OCI-LY7 (cell line): ENCODE measurements at regions not wholly inside any gene's neighbourhood (a gene's known extent, or its start where the extent isn't known, plus 50 kb on each side); places are given as distances from the start of the nearest gene placed in this dataset.

ENCODE experiments used
- BruUV-seq: library from RNA; stranded (reverse); fragments of 400-500 nt; replicated peaks from 2 replicates; lab custom pipeline; 2021; lab: Mats Ljungman, UMichigan
- CTCF ChIA-PET: fragments of 300-600 bp; sonication (Branson Sonifier 250); formaldehyde crosslinking; loops from one replicate; lab custom pipeline; 2022; ENCODE audit warnings: antibody characterized with exemption; ENCODE audit not compliant: unreplicated experiment; lab: Charles Lee
- POLR2A ChIA-PET: fragments of 300-600 bp; sonication (Branson Sonifier 250); formaldehyde crosslinking; loops from one replicate; lab custom pipeline; 2022; ENCODE audit warnings: antibody characterized with exemption; lab: Charles Lee
- DNase-seq: peaks from one replicate; pipeline ENCODE4 v3.0.0-alpha.2; 2015; ENCODE audit warnings: low spot score
- H2AFZ ChIP-seq: fragments of 200-600 bp; sonication (generic), shearing (Covaris generic); 2 replicates; pipeline ENCODE4 v1.6.1; 2014; ENCODE audit warnings: mild to moderate bottlenecking, antibody characterized with exemption, low read length, moderate library complexity
- H3K27ac ChIP-seq: fragments of 200-600 bp; sonication (generic); 2 replicates; pipeline ENCODE4 v1.5.1; 2014; ENCODE audit warnings: mixed run types, low read depth, mild to moderate bottlenecking, moderate library complexity, low read length, inconsistent platforms; ENCODE audit not compliant: poor library complexity, severe bottlenecking
- H3K36me3 ChIP-seq: fragments of 200-600 bp; sonication (generic); 2 replicates; pipeline ENCODE4 v1.6.1; 2014; ENCODE audit warnings: mild to moderate bottlenecking, antibody characterized with exemption, low read length, moderate library complexity, mixed read lengths; ENCODE audit not compliant: insufficient read depth
- H3K4me1 ChIP-seq: fragments of 200-600 bp; sonication (generic); 2 replicates; pipeline ENCODE4 v1.5.1; 2014; ENCODE audit warnings: mild to moderate bottlenecking, low read length; ENCODE audit not compliant: insufficient read depth, poor library complexity, severe bottlenecking
- H3K4me2 ChIP-seq: fragments of 200-600 bp; sonication (generic); 2 replicates; pipeline ENCODE4 v1.6.1; 2014; ENCODE audit warnings: mild to moderate bottlenecking, low read length
- H3K4me3 ChIP-seq: fragments of 200-600 bp; sonication (generic); 2 replicates; pipeline ENCODE4 v1.5.1; 2014; ENCODE audit warnings: mild to moderate bottlenecking, low read depth, low read length; ENCODE audit not compliant: poor library complexity, severe bottlenecking
- H3K79me2 ChIP-seq: fragments of 200-600 bp; sonication (generic); 2 replicates; pipeline ENCODE4 v1.6.1; 2016; ENCODE audit warnings: low read depth, mild to moderate bottlenecking, low read length, moderate library complexity, mixed read lengths; ENCODE audit not compliant: insufficient read depth
- H3K9me2 ChIP-seq: fragments of 200-600 bp; sonication (generic); 2 replicates; pipeline ENCODE4 v1.6.1; 2016; ENCODE audit warnings: mild to moderate bottlenecking, low read length, mixed read lengths; ENCODE audit not compliant: insufficient read depth
- H3K9me3 ChIP-seq: fragments of 200-600 bp; sonication (generic); 2 replicates; pipeline ENCODE4 v1.6.1; 2014; ENCODE audit warnings: mild to moderate bottlenecking, mixed run types, low read length, mixed read lengths
- H4K20me1 ChIP-seq: fragments of 200-600 bp; sonication (generic); 2 replicates; pipeline ENCODE4 v1.6.1; 2014; ENCODE audit warnings: mild to moderate bottlenecking, antibody characterized with exemption, low read length, moderate library complexity, mixed read lengths; ENCODE audit not compliant: insufficient read depth
- CTCF ChIP-seq: fragments of 200-600 bp; sonication (generic); conservative IDR thresholded peaks from 2 replicates; pipeline ENCODE4 v1.5.1; 2014; ENCODE audit warnings: mild to moderate bottlenecking, antibody characterized with exemption, low read length, moderate library complexity, mixed read lengths
- EZH2phosphoT487 ChIP-seq: fragments of 200-600 bp; sonication (generic); IDR thresholded peaks from 2 replicates; pipeline ENCODE4 v1.6.1; 2018; ENCODE audit warnings: low read depth, borderline replicate concordance, mild to moderate bottlenecking, mixed run types, antibody characterized with exemption, low read length, moderate library complexity, mixed read lengths
- intact Hi-C: fragments of 100-400 bp; cut with micrococcal nuclease; formaldehyde crosslinking; loops from one replicate; pipeline ENCODE4 v1.10.0; 2022; ENCODE audit not compliant: unreplicated experiment

GRCh38 chr1:39105841-39106765, 80.0 kb downstream of the NDUFS5 start:
- ChIA-PET POLR2A (no interaction called here), CTCF (no interaction called here)
- DNase-seq, result no peak
- H3K4me2 ChIP-seq, result peak overlapping the region; percentile 67
- intact Hi-C loops, result no loop called here
- no peaks in the 10 kb centered on the region for H3K36me3 ChIP-seq
- H3K9me3 ChIP-seq, result no peaks in the 10 kb centered on the region
- no peaks in the 10 kb centered on the region for H3K9me2 ChIP-seq
- no peaks in the 10 kb centered on the region; the same call in 1 of the 2 replicates for H4K20me1 ChIP-seq
- H3K4me1 ChIP-seq, result peaks cover 33% of the 10 kb centered on the region
- peak overlapping the region; percentile 57 for H3K4me3 ChIP-seq
- no peak for TF ChIP-seq CTCF
- TF ChIP-seq EZH2phosphoT487, result peak; percentile 57; the same call in 1 of the 2 replicates
- H3K79me2 ChIP-seq, result no peaks in the 10 kb centered on the region
- H3K27ac ChIP-seq, result no peak overlapping the region
- peak overlapping the region; percentile 6; the same call in 1 of the 2 replicates for H2AFZ ChIP-seq
- no TSS peak for BruUV-seq

GRCh38 chr1:39106801-39107327, 80.7 kb downstream of the NDUFS5 start:
- no peak for DNase-seq
- TF ChIP-seq CTCF (no peak), EZH2phosphoT487 (no peak)
- H3K4me1 ChIP-seq, result peaks cover 33% of the 10 kb centered on the region
- ChIA-PET POLR2A (no interaction called here), CTCF (no interaction called here)
- no peaks in the 10 kb centered on the region for H3K9me3 ChIP-seq
- intact Hi-C loops, result no loop called here
- no peak overlapping the region for H2AFZ ChIP-seq
- H3K79me2 ChIP-seq, result no peaks in the 10 kb centered on the region
- H3K4me2 ChIP-seq, result no peak overlapping the region
- no peaks in the 10 kb centered on the region for H3K9me2 ChIP-seq
- no peaks in the 10 kb centered on the region for H3K36me3 ChIP-seq
- no TSS peak for BruUV-seq
- no peak overlapping the region for H3K27ac ChIP-seq
- no peak overlapping the region for H3K4me3 ChIP-seq
- H4K20me1 ChIP-seq, result no peaks in the 10 kb centered on the region; the same call in 1 of the 2 replicates
